G401.6 (cell line): ENCODE measurements at regions not wholly inside any gene's neighbourhood (a gene's known extent, or its start where the extent isn't known, plus 50 kb on each side); places are given as distances from the start of the nearest gene placed in this dataset.
"Not testable (repeated sequence)": the region's sequence is repeated elsewhere in the genome, so short reads cannot be mapped to it uniquely, and the experiment has no call there.

Experiments
- FAIRE-seq: peaks from 2 replicates; lab custom pipeline; 2012; peaks lifted over from hg19 to GRCh38; lab: Jason Lieb, UNC

DNA sequence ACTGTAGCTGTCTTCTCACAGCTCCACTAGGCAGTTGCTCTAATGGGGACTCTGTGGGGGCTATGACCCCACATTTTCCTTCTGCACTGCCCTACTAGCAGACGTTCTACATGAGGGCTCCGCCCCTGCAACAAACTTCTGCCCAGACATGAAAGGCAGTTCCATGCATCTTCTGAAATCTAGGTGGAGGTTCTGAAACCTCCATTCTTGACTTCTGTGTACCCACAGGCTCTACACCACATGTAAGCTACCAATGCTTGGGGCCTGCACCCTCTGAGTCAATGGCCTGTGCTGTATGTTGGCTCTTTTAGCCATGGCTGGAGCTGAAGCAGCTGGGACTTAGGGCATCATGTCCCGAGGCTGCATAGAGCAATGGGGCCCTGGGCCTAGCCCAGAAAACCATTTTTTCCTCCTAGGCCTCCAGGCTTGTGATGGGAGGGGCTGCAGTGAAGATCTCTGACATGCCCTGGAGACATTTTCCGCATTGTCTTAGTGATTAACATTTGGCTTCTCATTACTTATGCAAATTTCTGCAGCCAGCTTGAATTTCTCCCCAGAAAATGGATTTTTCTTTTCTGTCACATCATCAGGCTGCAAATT is 123.0 kb downstream of the MYCN start:
- FAIRE-seq: no peak

GRCh38 chr2:16062471-16063250 is 122.3 kb downstream of the MYCN start:
- FAIRE-seq: no peak

GRCh38 chr2:16061441-16062217 is 121.3 kb downstream of the MYCN start:
- no peak for FAIRE-seq

- no peak for FAIRE-seq
Observed at GRCh38 chr2:16060936-16061338, 120.6 kb downstream of the MYCN start.

DNA sequence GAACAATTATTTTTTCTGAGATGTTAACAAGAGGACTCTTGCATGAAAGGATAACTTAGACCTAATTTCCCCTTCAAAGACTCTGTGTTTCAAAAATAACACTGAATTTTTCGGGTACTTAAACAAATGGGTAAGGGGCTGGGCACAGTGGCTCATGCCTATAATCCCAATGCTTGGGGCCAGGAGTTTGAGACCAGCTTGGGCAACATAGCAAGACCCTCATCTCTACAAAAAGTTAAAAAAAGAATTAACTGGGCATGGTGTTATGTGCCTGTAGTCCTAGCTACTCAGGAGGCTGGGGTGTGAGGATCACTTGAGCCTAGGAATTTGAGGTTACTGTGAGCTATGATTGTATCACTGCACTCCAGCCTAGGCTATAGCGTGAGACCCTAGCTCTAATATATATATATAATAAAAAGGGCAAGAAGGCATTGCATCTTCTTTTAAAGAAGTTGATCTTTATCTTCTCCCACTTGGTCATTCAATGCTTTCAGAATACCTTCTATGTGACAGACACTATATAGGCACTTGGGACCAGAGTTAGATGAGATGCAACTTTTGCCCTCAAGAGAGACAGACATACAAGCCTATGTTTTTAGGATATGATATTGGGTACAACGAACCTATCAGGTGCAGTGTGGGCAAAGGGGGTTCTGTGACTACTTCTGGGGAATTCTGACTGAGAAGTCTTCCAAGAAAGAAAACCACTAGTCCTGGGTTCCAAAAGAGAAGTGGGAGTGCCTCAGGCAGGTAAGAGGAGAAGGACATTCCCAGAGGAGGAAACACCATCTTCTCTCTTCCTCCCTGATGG is 120.0 kb downstream of the MYCN start:
- no peak for FAIRE-seq

GRCh38 chr2:16059393-16060016 is 119.2 kb downstream of the MYCN start:
- no peak for FAIRE-seq

- FAIRE-seq: no peak
Observed at GRCh38 chr2:16058747-16059358, 118.5 kb downstream of the MYCN start.

GRCh38 chr2:16058256-16058655 is 117.9 kb downstream of the MYCN start:
- no peak for FAIRE-seq

DNA sequence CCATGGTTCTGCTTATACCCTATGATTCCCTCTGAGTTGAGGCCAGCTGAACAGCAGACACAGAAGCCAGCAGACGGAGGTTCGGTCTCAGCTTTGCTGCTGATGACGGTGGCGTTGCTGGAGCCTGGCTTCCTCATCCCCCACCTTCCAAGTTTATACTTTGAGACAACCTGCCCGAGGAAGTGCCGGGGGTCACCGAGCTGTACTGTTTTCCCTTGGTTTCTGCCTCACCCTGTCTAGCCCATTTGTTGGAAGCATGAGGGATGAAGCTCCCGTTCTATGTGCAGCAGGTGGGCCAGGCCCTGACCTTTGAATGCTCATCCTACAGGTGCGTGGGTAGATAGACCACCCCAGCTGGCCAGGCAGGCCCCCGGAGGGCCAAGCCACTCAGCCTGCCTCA is 117.3 kb downstream of the MYCN start:
- FAIRE-seq: no peak

GRCh38 chr2:16055848-16056580 is 115.7 kb downstream of the MYCN start:
- FAIRE-seq: no peak

GRCh38 chr2:16053437-16054257 is 113.3 kb downstream of the MYCN start:
- FAIRE-seq: no peak

GRCh38 chr2:16052571-16053052 is 112.3 kb downstream of the MYCN start:
- not testable (repeated sequence) for FAIRE-seq

GRCh38 chr2:16051841-16052564 is 111.7 kb downstream of the MYCN start:
- no peak for FAIRE-seq

DNA sequence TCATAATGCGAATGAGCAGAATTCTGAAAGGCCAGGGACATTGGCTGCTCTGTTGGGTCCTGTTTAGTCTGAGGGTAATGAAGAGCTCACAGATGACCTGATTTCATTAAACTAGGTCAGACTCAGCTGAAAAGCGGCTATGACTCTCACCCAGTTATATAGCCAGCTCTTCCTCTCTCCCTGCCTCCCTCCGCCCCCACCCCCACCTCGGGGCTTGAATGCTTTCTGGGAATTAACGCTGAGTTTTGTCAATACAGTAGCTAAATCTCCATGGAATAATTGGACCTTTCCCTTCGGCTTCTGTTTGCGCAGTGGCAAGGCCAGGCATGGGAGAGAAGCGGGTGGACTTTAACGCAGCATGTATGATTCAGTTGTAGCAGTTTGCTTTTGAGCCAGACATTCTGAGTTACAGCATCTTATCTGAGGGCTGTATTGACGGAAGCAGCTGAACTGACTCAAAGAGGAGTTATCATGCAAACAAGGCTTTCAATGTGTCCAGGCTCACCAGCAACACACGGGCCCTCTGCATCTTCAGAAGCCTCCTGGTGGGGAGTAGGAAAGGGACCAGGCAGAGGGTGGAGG is 110.6 kb downstream of the MYCN start:
- no peak for FAIRE-seq

DNA sequence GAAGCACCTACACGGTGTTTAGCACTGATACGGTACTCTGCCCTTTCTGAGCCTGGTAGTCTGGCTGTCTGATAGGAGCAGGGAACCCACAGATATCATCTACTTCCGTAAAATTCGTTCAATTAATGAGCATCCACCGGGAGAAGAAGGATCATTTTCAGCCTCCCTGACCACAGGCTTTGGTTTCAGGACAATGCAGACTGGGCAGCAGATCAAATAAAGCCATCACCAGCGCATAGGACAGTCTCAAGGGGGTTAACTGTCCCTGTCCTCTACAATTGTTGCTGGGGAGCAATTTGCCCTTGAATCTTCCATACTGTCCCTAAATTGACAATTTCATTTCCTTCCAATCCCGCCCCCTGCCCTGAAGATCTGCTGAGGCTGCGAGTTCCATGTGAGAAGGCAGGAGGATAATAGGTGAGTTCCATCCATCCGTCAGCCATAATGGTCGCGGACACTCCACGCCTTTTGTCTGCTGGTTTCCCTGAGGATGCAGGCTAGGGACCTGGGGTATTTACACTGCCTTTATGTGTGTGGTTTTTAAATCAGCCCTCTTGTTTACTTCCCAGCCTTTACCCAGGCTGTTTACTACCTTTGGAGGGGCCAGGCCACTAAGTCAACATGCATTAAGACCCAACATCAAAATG is 110.0 kb downstream of the MYCN start:
- no peak for FAIRE-seq

- no peak for FAIRE-seq
Observed at GRCh38 chr2:16049406-16049805, 109.1 kb downstream of the MYCN start.

DNA sequence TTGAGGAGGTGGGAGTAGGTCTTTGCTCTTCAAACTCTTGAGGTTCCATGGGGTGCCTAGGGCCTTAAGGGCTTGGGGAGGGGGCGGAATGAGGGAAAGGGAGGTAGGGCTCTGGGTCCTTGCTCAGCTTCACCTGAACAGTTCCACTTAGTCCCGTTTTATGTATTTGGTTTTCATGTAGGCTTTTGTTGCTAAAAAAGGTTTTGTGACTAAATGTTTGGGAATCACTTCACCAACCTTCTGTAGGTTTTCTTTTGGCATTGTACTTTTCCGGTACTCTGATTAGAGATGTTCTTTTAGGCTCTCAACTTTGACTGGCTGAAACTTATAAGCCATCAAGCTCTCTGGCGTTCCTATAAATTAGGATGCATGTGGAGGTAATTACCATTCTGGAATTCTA is 108.1 kb downstream of the MYCN start:
- no peak for FAIRE-seq

DNA sequence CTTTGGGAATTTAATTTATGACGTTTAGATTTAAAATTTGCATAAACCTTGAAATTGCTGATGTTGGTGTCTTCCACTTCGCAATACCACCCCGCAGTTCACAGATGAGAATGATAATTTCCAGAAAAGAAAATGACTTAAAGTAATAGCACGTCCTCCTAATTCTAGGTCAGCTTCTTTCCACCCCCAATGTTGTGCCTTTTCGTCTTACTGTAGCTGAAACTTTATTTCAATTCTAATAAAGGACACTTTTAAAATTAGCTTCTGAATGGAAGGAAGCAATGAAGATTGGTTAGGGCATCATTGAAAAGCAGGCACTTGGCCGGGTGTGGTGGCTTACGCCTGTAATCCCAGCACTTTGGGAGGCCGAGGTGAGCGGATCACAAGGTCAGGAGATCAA is 107.4 kb downstream of the MYCN start:
- FAIRE-seq: no peak
